Suprapubic skin (tissue), 3 donors: ENCODE measurements at regions not wholly inside any gene's neighbourhood (a gene's known extent, or its start where the extent isn't known, plus 50 kb on each side); places are given as distances from the start of the nearest gene placed in this dataset.

ENCODE experiments used
- CTCF ChIP-seq, 2 donors: fragments of 200-600 bp in 1 of 2; fragments of 450-650 bp in 1 of 2; sonication (generic) in 1 of 2; IDR thresholded peaks; one replicate each; pipeline ENCODE4 v1.5.1; 2016 to 2019; ENCODE audit warnings: antibody characterized with exemption in 2 of 2, mild to moderate bottlenecking in 1 of 2, moderate library complexity in 1 of 2
- POLR2A ChIP-seq, 2 donors: fragments of 450-650 bp; IDR thresholded peaks; one replicate each; pipeline ENCODE4 v1.6.1; 2017; ENCODE audit warnings: antibody characterized with exemption in 2 of 2, mild to moderate bottlenecking in 2 of 2, moderate library complexity in 2 of 2

- TF ChIP-seq CTCF (IDR thresholded peaks at IDR 0.05) (no peak), POLR2A (IDR thresholded peaks at IDR 0.05) (no peak)
These were observed 341.0 kb upstream of the RASGRP1 start for GRCh38 chr15:38905632-38906031.
